GM23338 (cell line): ENCODE measurements at regions not wholly inside any gene's neighbourhood (a gene's known extent, or its start where the extent isn't known, plus 50 kb on each side); places are given as distances from the start of the nearest gene placed in this dataset.

Experiments
- CTCF ChIP-seq, 2 experiments: fragments of 200-600 bp in 1 of 2; sonication (generic) in 1 of 2; conservative IDR thresholded peaks; 2 replicates each; pipeline versions ENCODE4 v1.5.1 to v1.6.1; 2016 to 2017; ENCODE audit warnings: antibody characterized with exemption in 2 of 2, low read depth in 2 of 2, mild to moderate bottlenecking in 2 of 2, moderate library complexity in 1 of 2
- EZH2 ChIP-seq: fragments of 200-600 bp; sonication (generic); IDR thresholded peaks from one replicate; pipeline ENCODE4 v1.8.0; 2017; ENCODE audit warnings: antibody characterized with exemption, mild to moderate bottlenecking, low read depth; ENCODE audit not compliant: unreplicated experiment
- REST ChIP-seq: IDR thresholded peaks from one replicate; pipeline ENCODE4 v1.6.1; 2018; ENCODE audit warnings: antibody characterized with exemption; ENCODE audit not compliant: unreplicated experiment

GRCh38 chr19:28155265-28155664, 1057.7 kb downstream of the UQCRFS1 start:
- TF ChIP-seq CTCF (conservative IDR thresholded peaks at IDR 0.05; ENCODE audit: low read depth in 2 of 2) (no peak), REST (no peak), EZH2 (no peak)
